K562 (cell line): ENCODE measurements at regions not wholly inside any gene's neighbourhood (a gene's known extent, or its start where the extent isn't known, plus 50 kb on each side); places are given as distances from the start of the nearest gene placed in this dataset. TPM values are rescaled to one million over a fixed set of nuclear protein-coding genes. Genes with fewer than 3 reads are reported as not detected.

Source experiments
- microRNA-seq: library from miRNA; unstranded; fragments of <30 nt; microRNA quantifications from one replicate; pipeline ENCODE4, GENCODE V29; 2018; ENCODE audit warnings: borderline microRNAs expressed
- small RNA-seq: library from RNA; depleted of rRNA; stranded (forward); fragments of <200 nt; gene quantifications from one replicate; pipeline ENCODE3, GENCODE V24; 2014

Small RNA genes in the stretch of these regions (microRNA-seq; reads per million reads assigned to microRNA genes)
- gene MIR4460, result not detected

Small RNA genes in the stretch of these regions (small RNA-seq; reads per million reads assigned to genes)
- gene MIR4460, result not detected
